ENCODE measurements at regions not wholly inside any gene's neighbourhood (a gene's known extent, or its start where the extent isn't known, plus 50 kb on each side); places are given as distances from the start of the nearest gene placed in this dataset.

DNA sequence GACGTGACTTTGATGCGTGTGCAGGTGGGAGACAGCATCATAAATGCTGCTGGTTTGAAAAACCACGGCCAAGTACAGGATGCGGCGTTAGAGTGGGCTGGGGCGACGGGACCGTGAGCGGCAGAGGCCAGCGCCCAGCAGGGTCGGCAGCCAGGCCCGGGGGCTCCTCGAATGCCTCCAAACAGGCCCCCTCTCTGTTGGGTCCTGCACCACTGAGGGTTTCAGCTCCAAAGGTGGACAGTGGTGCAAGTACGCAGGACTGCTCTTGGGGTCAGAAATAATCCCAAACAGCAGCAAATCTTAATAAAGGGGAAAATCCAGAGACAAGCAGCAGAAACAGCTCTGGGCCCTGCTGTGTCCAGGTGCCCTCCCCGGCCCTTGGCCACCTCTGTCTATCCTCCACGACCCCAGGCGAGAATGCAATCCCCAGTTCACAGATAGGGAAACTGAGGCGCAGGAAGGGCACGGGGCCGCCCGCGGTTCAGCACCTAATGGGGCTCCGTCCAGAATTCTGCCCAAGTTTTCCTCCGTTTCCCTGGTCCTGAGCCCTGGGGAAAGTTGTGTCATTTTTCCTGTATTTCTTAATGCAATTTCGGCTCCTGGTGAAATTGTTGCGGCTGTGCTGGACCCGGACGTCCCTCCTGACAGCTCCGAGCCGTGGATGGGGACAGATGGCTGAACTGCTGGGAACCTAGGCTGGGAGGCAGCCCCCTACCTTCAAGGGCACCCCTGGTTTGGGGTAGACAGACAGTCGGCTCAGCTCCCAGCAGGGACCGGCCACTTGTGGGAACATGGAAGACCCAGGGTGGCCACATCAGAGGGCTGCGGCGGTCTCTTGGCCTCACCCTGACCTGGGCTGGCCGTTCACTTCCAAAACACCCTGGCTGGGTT is 97.4 kb downstream of the FOXL3 start:
- DNase-seq, result no peak

DNA sequence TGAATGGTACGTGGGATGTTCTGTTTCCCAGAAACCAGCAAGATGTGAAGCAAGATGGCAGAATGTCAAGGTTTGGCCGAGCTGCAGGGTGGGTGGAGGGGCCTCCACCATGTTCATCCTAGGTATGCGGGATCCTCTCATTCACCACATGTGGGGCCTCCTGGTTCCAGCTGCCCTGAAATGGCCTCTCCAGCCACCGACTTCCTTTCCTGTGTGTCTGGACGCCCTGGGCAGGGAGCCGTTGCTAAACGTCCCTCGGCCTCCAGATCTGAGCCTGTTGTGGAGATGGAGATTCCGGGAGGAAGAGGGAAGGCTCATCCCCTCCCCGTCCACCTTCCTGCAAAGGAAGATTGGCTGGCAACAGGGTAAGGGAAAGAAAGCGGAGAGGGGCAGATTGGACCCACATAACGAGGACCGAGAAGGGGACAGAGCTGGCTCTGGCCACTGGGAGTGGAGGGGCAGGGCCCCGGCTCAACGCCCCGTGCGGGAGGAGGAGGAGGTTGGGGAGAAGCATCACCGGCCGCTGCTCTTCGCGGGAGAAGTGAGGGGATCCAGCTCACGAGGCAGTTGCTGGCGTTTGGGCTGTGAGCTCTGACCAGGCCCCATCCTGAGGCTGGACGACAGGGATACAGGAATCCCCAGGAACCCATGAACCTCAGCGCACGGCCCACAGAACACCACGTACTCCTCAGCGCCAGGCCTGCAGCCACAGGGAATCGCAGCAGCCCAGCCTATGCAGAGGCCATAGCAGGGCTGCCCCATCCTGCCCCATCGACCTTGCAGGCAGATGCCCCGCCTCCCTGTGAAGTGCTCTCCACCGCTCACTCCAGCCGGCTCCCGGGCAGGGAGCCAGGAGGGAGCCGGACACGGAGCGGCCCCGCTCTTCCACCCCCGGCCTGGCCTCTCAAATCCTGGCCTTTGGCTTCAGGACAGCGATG is 98.3 kb downstream of the FOXL3 start:
- DNase-seq, result no peak

DNA sequence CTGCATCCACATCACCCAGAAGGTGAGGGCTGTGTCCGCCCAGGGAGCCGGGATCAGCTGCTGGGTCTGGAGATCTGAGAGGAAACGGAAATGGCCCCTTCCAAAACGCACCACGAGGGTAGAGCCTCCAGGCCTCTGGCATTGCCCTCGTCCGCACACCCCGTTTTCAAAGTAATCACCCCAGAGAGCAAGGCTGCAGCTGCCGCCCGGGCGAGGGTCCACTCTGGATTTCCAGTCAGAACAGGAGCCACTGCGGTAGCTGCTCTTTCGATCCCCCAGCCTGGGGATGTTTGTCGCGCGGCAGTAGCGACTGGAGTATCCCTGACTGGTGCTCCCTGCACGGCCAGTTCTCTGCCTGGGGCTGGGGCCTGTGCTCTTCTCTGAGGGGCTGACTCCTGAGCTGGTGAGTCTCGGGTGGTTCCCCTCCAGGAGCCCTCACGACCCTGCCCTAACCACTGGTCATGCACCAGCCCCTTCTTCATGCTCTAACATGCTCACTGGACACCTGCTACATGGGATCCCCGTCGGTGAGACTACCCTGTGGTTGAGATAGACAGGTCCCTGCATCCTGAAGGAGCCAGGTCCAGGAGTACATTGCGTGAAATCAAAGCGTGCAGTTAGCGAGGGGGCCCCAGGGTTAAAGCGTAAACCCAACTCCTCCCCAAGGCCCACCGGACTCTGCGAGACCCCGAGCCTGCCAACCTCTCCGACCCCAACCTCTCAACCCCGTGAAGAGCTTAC is 99.2 kb downstream of the FOXL3 start:
- DNase-seq, result no peak

DNA sequence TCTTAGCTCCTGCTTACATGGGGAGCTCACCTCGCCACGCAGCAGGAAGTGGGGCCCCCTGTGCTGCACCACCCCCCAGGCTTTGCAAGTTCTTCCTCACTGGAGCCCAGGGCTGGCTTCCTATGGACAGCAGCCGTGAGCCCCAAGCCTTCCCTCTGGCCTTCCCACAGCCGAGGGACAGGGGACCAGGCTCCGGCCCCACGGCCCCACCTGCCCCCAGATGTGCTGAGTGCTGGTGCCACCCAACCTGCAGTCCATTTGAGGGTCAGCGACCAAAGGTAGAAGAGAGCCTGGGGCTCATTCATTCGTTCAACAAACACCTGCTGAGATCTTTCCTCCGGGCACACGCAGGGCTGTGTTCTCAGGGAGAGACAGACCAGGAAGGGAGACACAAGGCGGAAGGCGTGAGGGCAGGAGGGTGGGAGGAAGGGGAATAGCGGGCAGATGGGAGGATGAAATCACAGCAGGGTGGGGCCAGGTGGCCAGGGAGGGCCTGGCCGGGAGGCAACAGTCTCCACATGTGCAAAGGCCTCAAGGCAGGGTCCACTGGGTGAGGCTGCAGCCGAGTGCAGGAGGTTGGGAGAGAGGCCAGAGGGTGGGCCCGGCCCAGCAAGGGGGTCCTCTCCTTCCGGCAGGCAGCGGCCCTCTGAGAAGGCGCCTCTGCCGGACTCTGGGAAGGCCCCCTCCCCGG is 100.1 kb downstream of the FOXL3 start:
- DNase-seq, result no peak

DNA sequence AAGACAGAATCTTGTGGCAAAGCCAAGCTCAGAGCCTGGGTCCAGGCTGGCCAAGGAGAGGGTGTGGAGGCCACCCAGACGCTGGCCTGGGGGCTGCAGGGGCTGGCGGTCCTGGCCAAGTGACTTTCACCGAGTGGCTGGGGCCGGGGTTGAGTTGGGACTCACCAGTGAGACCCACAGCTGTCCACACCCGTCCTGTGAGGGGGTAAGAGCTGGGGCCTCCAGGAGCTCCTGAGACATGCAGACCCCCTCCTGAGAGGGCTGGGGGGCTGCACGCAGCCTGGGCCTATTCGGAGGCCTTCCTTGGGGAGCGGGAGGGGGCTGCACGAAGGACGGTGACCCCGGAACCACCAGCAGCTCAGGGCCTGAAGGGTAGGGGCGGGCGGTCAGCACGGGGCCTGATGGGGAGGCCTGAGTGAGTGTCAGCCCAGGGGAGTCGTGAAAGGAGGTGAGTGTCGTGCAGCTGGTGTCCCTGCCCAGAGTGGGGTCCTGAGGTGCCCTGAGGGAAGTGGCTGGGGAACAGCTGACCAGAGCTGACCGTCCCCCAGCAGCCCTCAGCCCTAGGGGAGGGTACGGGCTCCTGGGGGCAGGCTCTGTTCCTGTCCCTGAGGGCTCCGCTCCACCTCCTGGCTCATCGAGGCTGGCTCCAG is 100.9 kb downstream of the FOXL3 start:
- no peak for DNase-seq

DNA sequence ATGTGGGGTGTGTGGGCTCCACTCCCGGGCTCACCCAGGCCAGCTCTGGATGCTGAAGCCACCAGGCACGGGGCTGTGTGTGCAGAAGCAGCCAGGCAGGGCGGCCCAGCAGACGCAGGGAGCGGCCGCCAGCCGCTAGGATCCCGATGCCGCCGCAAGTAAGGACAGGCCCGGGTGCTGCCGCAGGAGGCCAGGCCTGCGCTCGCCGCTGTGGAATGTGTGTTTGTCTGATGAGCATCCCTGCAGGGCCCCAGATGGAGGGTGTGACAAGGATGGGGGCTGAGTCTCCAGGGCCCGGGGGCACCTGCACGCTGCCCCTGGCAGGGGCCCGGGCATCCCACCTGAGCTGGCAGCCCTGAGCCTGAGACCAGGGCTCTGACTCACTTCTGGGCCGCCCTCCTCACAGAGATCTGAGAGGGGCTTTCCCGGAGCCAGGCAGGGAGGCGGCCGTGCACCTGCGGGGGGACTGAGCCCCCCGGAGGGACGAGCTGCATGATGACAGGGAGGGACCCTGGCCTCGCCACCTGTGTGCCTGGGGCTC is 101.5 kb downstream of the FOXL3 start:
- no peak for DNase-seq

DNA sequence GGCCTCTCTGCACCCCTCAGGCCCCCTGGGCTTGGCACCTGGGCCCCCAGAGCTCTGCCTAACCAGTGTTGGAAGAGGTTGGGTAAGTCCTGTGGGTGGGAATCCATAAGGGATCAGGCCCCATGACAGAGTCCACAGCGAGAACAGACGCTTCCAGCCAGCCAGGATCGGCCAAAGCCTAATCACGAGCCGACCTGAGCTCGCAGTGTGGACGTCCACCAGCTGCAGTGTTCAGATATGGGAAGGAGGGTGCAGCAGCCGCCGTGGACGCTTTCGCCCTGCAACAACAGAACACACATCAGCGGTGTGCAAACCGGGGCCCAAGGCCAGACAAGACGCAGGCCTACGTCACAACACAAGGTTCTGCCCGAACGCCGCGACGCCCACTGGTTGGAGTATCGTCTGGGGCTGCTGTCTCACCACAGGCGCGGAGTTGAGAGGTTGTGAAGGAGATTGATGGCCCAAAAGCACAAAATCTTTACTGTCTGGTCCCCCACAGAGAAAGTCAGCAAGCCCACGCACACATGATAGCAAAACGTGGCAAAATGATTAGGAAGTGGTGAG is 102.1 kb downstream of the FOXL3 start:
- DNase-seq, result no peak

DNA sequence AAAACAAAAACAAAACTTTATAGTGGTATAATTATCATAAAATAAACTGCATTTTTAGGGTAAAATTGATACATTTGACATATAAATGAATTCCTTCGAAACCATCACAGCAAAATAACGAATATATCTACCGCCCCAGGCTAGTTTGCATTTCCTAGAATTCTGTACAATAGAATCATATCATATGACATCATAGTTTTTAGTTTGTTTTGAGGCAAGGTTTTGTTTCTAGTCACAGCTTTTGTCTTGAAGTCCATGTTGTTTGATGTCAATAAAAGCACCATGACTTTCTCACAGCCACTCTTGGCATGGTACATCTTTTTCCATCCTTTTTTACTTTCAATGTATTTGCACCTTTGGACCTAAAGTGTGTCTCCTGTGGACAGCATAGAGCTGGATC is 102.9 kb downstream of the FOXL3 start:
- no peak for DNase-seq

DNA sequence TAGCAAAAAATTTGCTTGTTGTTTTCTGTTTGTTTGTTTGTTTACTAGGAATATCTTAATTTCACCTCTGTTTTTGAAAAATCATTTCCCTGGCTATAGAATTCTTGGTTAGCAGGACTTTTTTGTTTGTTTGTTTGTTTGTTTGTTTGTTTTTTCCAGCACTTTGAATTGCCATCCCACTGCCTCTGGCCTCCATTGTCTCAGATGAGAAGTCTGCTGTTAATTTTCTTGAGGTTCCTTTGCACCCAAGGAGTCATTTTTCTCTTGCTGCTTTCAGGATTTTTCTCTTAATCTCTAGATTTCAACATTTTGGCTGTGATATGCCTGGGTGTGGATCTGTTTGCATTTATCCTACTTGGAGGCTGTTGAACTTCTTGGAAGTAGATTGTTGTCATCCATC is 105.7 kb downstream of the FOXL3 start:
- no peak for DNase-seq

DNA sequence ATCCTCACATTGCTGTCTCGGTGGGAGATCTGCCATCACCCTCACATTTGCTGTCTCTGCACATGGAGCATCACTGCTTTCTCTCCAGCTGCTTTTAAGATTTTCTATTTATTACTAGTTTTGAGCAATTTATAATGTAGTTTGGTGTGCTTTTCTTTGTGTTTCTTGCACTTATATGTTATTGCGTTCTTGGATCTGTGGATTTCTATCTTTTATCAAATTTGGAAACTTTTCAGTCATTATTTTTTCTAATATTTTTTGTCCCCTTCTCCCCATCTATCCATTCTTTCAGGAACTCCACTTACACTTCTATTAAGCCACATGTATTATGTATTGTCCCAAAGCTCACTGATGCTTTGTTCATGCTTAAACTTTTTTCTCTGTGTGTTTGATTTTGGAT is 108.9 kb downstream of the FOXL3 start:
- DNase-seq, result no peak

DNA sequence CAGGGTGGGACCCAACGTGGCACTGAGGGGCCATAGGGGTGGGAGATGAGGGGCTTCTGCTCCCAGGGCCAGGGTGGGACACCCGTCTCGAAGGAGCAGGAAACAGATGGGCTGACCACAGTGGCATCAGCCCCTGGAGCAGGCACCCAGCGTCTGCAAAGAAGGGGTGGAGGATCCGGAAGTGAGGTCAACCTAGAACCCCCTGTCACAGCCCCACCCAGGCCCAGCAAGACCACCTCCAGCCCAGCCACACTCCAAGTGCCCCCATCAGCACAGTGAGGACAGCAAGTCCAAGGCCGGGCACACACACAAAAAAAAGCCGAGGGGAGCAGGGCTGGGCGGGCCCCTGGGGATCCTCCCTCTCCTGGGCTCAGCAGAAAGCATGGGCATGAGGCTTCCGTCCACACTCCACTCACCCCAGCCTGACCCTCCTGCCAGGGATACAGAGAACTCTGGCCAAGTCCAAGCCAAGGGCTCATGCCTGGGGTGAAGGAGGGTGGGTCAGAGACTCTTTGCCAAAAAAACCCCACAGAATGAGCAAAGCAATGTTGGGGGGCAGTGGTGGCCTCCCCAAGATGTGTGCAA is 111.0 kb downstream of the FOXL3 start:
- DNase-seq, result no peak

DNA sequence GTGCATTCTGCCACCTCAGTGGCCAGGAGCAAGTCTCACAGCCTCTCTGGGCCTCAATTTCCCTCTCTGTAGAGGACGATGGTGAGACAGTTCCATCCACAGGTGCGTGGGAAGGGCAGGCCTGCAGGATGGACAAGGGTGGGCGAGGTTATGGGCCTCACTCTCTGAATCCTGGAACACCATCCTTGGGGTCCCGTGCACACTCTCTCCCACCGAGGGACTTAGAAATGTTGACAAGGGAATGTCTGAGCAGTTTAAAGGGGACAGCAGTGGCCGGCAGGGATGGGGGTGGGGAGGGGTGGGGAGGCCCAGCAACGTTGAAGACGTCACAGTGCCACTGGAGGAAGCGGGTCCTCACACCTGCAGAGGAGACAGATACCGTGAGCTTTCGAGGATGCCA is 111.5 kb downstream of the FOXL3 start:
- DNase-seq, result no peak

DNA sequence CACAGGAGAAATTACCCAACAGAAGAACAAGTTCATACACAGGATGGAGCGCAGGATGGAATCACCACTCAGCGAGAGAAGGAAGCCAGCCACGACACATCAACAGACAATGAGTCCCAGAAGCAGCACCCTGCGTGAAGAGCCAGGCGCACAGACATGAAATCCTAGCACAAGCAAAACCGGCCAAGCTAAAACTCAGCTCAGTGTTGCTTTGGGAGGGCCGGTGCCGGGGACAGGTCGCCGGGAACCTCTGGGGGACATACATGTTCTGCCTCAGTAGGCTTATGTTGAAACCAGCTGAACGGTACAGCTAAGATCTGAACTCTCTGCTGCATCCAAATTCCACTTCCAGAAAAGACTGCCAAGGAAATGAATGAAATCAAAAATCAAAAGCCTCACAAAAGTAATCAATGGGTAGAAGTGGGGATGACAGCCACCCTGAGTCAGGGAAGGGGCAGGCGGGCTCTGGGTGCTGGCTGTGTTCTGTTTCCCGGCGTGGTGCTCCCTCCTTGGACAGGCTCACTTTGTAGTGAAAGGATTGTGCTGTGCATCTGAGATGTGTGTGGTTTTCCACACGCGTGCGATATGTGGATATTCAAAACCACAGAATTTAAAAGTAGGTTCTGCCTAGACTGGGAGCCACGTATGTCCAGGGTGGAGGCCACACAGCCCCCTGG is 114.7 kb downstream of the PDGFA start:
- DNase-seq, result no peak

DNA sequence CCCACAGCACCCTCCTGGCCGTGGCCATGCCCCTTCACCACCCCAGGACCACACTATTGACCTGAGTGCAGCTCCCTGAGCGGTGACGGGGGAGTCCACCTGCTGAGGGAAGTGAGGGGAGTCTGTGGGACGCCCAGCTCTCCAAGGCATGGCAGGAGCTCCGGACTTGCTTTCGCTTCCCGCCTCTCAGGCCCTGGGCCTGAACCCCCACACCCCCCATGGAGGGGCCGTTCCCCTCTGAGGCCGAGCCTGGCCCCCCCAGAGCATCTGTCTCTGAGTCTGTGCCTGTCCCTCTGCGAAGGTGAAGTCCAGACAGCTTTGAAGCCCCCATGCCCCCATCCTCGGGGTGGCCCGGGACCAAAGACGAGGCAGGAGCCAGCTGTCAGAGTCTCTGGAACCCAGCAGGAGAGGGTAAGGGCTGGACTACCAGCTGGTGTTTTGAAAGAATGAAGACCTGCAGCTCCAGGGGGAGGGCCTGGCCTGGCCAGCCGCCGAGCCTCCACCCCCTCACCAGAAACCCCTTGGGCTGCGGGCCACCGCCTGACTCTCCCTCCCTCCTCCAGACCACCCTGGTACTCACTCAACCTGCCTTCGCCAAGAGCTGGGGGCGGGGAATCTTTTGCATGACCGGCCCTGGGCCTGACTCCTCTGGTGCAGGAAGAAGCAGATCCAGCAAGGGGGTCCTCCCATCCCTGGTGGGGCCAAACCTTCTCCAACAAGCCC is 114.0 kb downstream of the PDGFA start:
- no peak for DNase-seq

DNA sequence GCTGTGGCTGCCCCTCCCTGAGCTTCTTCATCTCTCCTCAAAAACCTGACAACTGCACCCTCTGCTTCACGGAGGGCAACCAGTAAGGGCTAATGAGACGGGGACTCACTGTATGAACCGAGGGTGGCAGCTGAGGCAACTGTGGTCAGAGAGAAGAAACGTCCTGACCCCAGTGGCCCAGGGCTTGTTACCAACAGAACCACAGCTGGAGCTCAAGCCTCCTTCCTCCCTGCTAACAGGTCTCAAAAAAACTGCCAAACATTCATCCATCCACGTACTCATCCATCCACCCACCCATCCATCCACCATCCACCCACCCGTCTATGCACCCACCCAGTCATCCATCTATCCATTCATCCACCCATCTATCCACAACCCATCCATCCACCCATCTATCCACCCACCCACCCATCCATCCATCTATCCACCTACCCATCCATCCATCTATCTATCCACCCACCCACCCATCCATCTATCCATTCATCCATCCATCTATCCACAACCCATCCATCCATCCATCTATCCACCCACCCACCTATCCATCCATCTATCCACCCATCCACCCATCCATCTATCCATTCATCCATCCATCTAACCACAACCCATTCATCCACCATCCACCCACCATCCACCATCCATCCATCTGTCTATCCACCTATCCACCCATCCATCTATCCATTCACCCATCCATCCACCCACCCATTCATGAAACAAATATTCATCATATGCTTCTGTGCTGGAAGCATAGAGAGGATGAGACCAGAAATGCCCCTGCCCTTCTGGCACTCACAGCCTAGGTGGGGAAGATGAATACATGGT is 111.7 kb downstream of the PDGFA start:
- DNase-seq, result no peak

DNA sequence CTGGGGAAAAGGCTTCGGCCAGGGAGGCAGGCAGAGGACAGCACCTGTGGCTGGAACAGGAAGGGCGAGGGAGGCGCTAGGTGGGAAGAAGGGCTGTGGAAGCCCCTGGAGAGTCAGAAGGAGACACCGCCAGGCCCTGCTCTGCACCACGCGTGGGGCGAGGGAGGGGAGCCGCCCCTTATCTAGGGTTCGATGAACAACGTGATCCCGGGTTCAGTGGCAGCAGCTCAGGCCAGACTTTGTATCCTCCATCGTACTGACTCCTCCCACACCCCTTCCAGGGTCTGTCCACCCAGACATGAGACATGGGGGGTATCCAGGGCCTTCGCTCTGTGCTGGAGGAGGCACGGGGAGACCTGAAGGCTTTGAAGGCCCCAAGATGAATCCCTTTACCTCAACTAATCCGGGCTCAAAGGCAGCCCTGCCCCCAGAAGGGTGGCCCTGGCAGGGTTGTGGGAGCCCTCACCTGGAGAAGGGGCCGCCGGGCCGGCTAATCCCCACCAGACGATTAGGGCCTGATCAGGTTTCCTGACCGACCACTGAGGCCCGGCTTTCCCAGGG is 110.8 kb downstream of the PDGFA start:
- DNase-seq, result no peak

DNA sequence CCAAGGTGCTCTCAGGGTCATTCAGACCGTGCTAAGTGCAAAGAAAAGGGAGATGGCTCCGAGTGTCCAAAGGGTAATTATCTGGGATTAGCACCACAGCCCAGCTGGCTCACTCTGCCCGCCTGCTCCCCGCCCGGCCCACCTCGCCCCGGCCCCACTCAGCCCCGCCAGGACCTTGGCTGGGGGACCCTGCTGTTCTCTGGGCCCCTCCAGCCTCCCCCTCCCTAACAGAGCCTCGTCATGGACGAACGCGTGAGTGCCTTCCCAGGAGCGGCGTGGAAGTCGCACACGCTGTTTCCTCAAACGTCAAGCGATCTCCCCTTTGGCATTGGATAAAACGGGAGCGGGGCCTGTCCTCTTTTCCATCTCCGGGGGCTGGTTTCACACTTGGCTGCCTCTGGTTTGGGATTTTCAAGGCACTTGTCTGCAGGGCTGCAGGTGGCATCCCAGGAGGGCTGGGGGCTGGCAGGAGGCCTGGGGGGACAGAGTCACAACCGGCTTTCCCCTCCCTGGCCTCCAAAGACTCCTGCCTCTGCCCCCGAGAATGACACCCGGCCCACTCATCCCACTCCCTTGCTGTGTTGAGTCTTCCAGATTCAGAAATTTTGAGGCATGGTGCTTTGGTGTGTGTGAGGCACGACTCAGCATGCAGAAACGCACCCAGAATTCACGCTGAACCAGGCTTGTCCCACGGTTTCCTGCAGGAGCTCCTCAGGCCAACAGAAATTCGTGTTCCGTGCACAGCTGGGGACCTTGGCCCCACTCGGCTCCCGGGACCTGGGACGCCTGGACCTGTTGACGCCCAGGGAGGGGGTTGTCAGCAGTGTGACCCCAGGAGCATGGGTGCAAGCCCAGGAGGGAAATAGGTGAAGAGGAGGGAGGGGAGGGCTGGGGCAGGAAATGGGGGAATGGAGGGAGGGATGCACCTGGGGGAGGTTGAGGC is 110.0 kb downstream of the PDGFA start:
- no peak for DNase-seq
